ENCODE measurements at regions not wholly inside any gene's neighbourhood (a gene's known extent, or its start where the extent isn't known, plus 50 kb on each side); places are given as distances from the start of the nearest gene placed in this dataset.

DNA sequence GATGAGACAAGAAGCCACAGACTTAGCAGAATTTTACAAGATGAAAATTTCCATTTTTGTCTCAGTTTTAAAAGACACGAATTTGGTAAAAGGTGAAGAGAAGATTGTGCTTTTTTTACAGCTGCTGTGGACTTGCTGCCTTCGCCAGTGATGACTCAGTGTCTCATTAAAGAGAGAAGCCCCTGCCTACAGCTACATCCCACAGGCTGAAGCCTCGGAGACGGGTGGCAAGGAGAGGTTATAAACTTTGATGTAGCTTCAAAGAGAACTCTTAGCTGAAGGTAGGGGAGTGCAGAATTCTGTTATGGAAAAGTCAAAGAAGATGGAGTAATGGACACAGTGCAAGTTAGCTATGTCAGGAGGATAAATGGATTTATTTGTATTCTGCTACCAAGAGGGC, 683.4 kb upstream of the ARGLU1 start:
- H3K4me3 ChIP-seq (ENCODE audit: low read length) = no peak overlapping the region
- no peak for TF ChIP-seq ZNF274 (IDR thresholded peaks at IDR 0.05; ENCODE audit: low read depth, low read length)

DNA sequence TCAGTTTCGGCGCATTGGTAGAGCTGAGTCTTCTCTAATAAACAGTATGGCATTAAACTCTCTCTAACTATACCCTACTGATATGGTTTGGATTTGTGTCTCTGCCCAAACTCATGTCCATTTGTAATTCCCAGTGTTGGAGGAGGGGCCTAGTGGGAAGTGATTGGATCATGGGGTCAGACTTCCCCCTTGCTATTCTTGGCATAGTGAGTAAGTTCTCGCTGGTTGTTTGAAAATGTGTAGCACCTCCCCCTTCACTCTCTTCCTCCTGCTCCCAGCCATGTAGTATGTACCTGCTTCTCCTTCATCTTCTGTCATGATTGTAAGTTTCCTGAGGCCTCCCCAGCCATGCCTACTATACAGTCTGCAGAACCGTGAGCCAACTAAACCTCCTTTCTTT, 682.7 kb upstream of the ARGLU1 start:
- TF ChIP-seq ZNF274 (IDR thresholded peaks at IDR 0.05; ENCODE audit: low read depth, low read length) = no peak
- H3K4me3 ChIP-seq (ENCODE audit: low read length) = no peak overlapping the region

DNA sequence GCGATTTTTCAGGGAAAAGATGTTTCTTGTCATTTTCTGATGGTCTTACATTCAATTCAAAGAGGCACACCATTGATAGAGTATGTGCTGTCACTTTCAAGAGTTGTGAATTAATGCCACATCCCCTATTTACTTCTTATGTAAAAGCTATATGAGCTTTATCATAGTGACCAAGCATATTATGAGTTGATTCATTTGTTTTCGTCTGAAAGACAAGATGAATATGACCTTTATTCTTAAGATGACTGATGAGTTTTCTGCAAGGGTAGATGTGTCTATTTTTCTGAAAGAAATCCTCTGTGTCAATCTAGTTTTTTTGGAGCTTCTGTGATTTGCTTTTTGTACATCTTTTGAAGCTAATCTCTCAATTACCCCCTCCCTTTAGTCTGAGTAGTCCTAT, 676.3 kb upstream of the ARGLU1 start:
- H3K4me3 ChIP-seq (ENCODE audit: low read length) = no peak overlapping the region
- TF ChIP-seq ZNF274 (IDR thresholded peaks at IDR 0.05; ENCODE audit: low read depth, low read length) = no peak

DNA sequence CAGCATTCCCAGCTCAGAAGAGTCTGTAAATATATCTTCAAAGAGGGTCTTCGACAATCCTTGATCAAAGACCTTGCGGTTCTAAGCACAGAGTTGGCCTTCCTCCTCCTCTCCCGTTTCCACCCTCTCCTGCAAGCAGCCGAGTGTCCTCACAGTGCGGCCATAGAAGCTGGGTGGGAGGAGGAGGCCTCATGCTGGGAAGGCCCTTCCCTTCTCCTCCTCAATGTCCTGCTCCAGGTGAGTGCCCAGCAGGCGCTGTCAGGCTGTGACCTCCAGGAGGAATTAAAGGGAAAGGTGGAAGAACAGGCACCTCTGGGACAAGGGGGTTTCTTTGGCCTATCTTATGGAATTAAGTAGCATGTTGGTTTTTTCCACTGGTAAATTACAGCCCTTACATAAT, 674.2 kb upstream of the ARGLU1 start:
- no peak overlapping the region for H3K4me3 ChIP-seq (ENCODE audit: low read length)
- TF ChIP-seq ZNF274 (IDR thresholded peaks at IDR 0.05; ENCODE audit: low read depth, low read length) = no peak

DNA sequence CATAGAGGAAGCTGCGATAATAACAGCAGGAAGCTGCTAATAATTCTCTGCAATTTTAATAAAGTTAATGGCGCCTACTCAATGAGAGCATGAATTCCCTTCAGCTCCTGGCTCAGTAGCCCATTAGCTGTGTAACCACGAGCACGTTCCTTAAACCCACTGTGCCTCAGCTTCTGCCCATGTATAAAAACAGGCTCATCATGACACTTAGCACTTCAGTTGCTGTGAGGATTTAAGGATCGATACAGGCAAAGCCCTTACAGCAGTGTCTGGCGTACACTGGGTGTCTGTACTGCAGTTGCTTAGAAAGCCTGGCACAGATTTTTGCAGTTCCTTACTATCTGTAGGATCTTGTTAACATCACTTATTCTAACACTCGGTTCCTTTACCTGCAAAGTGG, 673.4 kb upstream of the ARGLU1 start:
- no peak for TF ChIP-seq ZNF274 (IDR thresholded peaks at IDR 0.05; ENCODE audit: low read depth, low read length)

DNA sequence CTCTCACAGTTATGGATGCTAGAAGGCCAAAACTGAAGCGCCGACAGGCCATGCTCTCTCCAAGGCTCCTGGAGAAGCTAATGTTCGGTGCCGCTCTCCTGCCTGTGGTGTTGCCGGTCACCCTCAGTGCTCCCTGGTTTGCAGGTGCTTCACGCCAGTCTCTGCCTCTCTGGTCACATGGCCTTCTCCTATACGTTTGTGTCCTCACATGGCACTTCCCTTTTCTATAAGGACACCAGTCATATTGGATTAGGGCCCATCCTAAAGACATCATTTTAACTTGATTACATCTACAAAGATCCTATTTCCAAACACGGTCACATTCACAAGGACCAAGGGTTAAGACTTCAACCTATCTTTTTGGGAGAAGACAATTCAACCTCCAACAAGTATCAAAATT, 671.3 kb upstream of the ARGLU1 start:
- no peak for TF ChIP-seq ZNF274 (IDR thresholded peaks at IDR 0.05; ENCODE audit: low read depth, low read length)
- H3K4me3 ChIP-seq (ENCODE audit: low read length) = no peak overlapping the region

More for the DNA sequence above, 673.4 kb upstream of the ARGLU1 start:
- no peak overlapping the region for H3K4me3 ChIP-seq (ENCODE audit: low read length)

DNA sequence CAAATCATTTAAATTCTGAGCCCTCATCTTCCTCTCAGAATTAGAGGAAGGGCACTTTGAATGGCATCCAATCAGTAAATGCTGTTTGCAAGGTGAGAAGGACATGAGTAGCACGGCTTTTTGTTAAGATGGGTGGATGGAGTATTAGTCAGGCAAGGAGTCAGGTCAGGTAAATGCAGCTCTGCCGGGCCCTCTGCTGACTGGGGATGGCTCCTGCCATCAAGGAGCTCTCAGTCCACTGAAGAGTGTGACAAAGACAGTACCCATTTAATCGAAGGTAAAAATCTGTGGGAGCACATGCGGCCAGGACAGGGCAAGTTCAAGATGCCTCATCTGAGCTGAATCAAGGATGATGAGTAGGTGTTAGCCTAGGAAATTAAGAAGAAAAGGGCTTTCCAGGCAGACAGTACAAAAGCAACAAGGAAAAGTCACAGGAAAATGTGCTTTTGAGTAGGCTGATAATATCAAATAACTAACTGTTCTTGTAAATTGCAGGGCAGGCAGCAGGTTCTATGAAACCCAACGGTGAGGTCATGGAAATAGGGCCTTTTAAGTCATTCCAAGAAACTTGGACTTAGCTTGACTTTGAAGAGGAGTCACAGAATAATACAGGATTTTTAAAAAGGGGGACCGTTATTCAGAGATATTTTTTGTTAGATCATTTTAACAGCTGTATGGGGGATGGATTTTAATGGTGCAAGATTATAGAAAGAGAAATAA, 670.5 kb upstream of the ARGLU1 start:
- no peak overlapping the region for H3K4me3 ChIP-seq (ENCODE audit: low read length)
- TF ChIP-seq ZNF274 (IDR thresholded peaks at IDR 0.05; ENCODE audit: low read depth, low read length) = no peak

DNA sequence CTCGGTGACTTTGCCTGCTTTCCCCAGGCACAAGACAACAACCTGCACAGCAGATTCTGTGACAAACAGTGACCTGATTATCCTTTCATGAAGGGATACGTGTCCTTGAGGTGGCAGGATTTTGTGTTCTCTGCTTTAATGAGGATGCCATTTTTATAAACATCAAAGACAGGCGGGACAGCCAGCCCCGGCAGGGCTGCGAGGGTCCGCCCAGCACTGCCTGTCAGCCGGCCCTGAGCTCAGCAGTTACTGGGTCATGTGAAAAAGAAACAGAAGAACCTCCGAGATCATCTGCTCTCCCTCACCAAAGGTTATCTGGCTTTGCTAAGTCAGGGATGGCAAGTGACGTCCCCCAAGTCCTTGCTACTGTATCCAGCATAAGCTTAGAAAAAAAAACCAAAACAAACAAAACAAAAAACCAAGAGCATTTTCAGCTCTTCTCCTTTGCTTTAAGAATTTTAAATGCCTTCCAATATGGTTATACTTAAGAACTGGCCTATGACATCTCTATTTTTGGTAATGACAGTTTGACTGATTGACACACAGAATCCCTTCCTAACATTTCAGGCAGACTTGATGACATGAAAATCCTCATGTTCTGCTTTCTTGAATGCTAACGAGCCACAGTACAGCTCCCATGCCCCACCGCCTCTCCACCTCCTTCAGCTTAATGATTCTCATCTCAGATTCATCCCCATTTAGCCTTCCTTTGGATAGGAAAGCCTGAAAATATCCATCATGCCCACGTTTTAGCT, 666.6 kb upstream of the ARGLU1 start:
- no peak overlapping the region for H3K4me3 ChIP-seq (ENCODE audit: low read length)
- no peak for TF ChIP-seq ZNF274 (IDR thresholded peaks at IDR 0.05; ENCODE audit: low read depth, low read length)

DNA sequence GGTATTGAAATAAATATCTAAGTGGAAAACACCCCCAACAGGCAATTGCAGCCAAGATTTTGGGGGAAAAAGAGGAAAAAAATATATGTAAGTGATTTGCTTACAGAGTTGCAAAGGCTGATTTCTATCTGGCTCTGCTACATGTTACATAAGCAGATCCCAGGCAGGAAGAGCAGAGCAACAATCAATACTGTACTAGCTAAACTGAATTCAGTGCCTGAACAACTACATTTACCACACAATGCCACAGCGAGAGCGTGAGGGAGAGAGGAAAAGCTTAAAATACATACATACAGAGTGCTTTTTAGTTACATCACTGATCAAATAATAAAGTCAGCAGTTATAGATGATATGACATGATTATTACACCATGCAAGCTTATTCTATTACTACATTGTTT, 665.6 kb upstream of the ARGLU1 start:
- TF ChIP-seq ZNF274 (IDR thresholded peaks at IDR 0.05; ENCODE audit: low read depth, low read length) = no peak
- H3K4me3 ChIP-seq (ENCODE audit: low read length) = no peak overlapping the region

DNA sequence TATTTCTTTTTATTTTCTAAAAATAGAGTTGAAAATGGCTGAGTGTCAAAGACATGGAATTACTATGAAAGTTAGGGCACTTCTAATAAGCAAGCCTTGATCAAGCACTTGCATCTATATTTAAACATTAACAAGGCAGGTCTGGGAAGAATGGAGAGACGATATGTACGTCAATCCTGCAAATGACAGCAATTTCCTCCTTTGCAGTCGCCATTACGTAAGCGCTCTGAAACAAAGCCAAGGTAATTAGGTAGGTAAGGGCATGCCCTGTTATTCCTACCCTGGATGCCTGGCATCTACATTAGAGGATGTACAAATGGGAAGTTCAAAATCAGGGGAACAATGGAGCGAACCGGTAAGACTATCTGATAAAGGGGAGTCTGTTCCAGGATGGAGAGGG, 664.0 kb upstream of the ARGLU1 start:
- no peak for TF ChIP-seq ZNF274 (IDR thresholded peaks at IDR 0.05; ENCODE audit: low read depth, low read length)
- H3K4me3 ChIP-seq (ENCODE audit: low read length) = no peak overlapping the region

DNA sequence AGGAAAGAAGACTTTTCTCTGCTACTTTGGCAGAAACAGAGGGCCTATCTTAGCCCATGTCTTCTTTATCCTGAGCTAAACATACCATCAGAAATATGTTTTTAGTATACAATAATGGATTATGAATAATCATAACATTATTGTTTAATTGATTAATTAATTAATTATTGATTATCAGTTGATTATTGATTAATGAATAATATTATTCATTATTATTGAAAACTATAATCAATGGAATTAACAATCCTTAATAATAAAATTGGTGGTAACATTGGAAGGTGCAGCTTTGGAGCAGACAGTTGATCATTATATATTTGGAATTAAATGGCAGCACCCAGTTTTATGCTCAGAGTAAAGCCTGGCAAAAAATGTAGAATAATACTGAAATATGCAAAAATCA, 655.9 kb upstream of the ARGLU1 start:
- TF ChIP-seq ZNF274 (IDR thresholded peaks at IDR 0.05; ENCODE audit: low read depth, low read length) = no peak
- no peak overlapping the region for H3K4me3 ChIP-seq (ENCODE audit: low read length)

DNA sequence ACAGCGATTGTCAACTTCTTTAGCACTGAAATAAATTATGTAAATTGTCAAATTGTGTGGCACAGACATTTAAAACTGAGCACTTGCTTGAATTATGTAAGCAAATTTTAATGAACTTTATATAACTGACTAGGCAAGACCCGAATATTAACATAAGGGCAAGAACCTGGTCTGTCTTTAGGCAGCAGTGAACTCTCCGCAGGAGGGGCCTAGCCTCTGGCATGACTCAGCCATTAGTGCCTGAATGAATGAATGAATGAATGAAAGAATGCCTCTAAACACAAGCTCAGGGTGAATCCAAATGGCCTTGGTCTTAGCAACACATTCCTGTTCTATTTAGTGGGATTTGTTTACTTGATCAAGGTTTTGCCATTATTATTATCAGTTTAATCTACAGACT, 654.7 kb upstream of the ARGLU1 start:
- no peak overlapping the region for H3K4me3 ChIP-seq (ENCODE audit: low read length)
- no peak for TF ChIP-seq ZNF274 (IDR thresholded peaks at IDR 0.05; ENCODE audit: low read depth, low read length)

DNA sequence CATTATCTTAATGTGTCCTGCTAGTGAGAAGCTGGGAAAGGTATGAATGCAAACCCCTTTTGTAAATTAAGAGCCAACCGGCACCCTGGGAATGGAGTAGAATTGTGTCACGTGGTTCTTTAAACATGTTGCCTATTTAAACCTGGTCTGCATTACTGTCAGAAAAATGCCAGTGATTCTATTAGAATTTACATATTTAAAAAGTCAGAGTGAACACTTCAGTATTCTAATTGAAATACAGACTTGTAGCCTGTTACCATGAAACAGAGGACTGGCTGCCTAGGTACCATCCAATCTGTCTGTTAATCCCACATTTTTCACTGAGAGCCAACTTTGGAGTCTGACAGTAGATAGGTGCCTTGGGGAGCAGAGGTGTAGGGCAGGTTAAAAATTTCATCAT, 652.3 kb upstream of the ARGLU1 start:
- no peak for TF ChIP-seq ZNF274 (IDR thresholded peaks at IDR 0.05; ENCODE audit: low read depth, low read length)

DNA sequence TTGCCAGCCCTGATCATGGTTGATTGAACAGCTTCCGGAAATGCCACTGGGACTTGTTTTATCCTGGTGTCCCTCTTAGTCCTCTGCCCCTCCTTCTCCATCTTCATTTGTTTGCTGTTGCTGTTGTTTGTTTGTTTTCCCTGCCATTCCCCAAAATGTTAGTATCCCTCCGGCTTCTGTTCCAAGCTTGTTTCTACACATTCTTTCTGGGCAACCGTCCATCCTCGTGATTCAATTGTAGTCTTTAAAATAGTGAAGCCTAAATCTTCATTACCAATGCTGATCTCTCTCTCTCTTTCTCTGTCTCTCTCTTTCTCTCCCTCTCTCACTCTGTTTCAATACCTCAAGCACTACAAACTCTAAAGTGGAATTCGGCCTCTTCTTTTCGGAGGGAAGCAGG, 649.3 kb upstream of the ARGLU1 start:
- no peak for TF ChIP-seq ZNF274 (IDR thresholded peaks at IDR 0.05; ENCODE audit: low read depth, low read length)
- H3K4me3 ChIP-seq (ENCODE audit: low read length) = no peak overlapping the region

More for the DNA sequence above, 652.3 kb upstream of the ARGLU1 start:
- H3K4me3 ChIP-seq (ENCODE audit: low read length) = no peak overlapping the region

DNA sequence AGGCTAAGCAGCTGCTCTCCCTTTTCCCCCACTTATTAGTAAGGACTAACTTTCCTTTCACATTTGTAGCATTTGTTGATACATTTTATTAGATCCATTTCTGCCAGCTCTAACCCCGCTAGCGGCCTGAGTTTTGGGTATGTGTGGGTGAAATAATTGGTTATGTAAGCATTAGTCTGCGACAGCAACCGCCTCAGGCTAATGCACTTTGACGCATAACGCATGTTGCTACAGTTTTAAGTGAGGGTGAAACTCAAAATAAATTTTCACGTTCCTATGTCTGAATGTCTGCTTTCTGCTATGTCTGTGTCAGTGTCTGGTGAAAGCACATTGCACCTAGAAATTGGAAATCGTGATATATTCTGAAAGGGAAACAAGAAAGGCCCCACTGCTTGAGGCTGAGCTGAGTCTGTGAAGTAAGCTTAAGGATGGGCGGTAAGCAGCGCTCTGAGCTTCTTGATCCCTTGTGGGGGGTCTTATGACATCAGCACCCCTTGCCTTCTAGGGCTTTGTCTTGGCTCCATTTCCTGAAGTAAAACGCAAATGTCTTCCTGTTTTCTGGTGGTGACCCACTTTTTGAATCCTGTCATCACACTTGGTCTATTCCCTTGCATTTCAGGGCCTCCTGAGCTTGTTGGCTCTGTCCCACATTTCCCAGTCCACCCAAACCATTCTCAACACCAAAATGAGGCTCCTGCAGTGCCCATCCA, 648.3 kb upstream of the ARGLU1 start:
- no peak for TF ChIP-seq ZNF274 (IDR thresholded peaks at IDR 0.05; ENCODE audit: low read depth, low read length)
- no peak overlapping the region for H3K4me3 ChIP-seq (ENCODE audit: low read length)
